MM.1S (cell line): ENCODE measurements at regions not wholly inside any gene's neighbourhood (a gene's known extent, or its start where the extent isn't known, plus 50 kb on each side); places are given as distances from the start of the nearest gene placed in this dataset.

Source experiments
- EZH2 ChIP-seq: fragments of 300-600 bp; sonication (generic); optimal IDR thresholded peaks from 2 replicates; pipeline ENCODE3; 2017; ENCODE audit warnings: low read depth, mild to moderate bottlenecking, antibody characterized with exemption, low read length, mixed read lengths
- EZH2phosphoT487 ChIP-seq: fragments of 300-600 bp; sonication (generic); IDR thresholded peaks from 2 replicates; pipeline ENCODE4 v1.6.1; 2018; ENCODE audit warnings: antibody characterized with exemption, low read length
- TF ChIP-seq, protein P1 (sequence below): fragments of 300-600 bp; sonication (generic); IDR thresholded peaks from 2 replicates; pipeline ENCODE4 v1.5.1; 2016; ENCODE audit warnings: antibody characterized with exemption, low read length, mixed read lengths

DNA sequence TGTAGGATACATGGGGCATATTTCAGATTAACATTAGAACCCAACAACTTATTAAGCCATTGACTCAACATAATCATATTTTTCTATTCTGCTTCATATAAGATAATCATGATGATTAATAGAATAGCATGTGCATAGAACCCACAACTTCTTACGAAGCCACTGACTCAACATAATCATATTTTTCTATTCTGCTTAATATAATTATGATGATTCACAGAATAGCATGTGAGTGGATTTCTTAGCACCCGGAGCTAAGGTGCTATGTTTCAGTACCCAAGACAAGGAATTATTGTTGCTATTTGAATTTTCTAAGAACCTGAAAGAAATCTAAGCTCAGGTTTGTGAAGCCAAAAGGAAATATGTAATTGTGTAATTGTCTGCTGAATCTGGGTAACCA lies 96.8 kb downstream of the TENT5A start:
- TF ChIP-seq, protein P1, sequence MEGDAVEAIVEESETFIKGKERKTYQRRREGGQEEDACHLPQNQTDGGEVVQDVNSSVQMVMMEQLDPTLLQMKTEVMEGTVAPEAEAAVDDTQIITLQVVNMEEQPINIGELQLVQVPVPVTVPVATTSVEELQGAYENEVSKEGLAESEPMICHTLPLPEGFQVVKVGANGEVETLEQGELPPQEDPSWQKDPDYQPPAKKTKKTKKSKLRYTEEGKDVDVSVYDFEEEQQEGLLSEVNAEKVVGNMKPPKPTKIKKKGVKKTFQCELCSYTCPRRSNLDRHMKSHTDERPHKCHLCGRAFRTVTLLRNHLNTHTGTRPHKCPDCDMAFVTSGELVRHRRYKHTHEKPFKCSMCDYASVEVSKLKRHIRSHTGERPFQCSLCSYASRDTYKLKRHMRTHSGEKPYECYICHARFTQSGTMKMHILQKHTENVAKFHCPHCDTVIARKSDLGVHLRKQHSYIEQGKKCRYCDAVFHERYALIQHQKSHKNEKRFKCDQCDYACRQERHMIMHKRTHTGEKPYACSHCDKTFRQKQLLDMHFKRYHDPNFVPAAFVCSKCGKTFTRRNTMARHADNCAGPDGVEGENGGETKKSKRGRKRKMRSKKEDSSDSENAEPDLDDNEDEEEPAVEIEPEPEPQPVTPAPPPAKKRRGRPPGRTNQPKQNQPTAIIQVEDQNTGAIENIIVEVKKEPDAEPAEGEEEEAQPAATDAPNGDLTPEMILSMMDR = no peak
- no peak for TF ChIP-seq EZH2
- TF ChIP-seq EZH2phosphoT487 = no peak
